ENCODE measurements at regions not wholly inside any gene's neighbourhood (a gene's known extent, or its start where the extent isn't known, plus 50 kb on each side); places are given as distances from the start of the nearest gene placed in this dataset.

- TF ChIP-seq CTCF (IDR thresholded peaks at IDR 0.05) (no peak), POLR2A (IDR thresholded peaks at IDR 0.05) (no peak)
Measured at GRCh38 chr14:101480022-101480746, 81.1 kb upstream of the DIO3 start.
